Caco-2 (cell line): ENCODE measurements at regions not wholly inside any gene's neighbourhood (a gene's known extent, or its start where the extent isn't known, plus 50 kb on each side); places are given as distances from the start of the nearest gene placed in this dataset.

Experiments used
- BruUV-seq: library from RNA; stranded (reverse); fragments of 400-500 nt; replicated peaks from 2 replicates; lab custom pipeline; 2021; lab: Mats Ljungman, UMichigan
- CTCF ChIA-PET: fragments of 300-600 bp; sonication (Branson Sonifier 250); formaldehyde crosslinking; loops from one replicate; lab custom pipeline; 2022; ENCODE audit warnings: antibody characterized with exemption; lab: Charles Lee
- POLR2A ChIA-PET: fragments of 300-600 bp; sonication (Branson Sonifier 250); formaldehyde crosslinking; loops from one replicate; lab custom pipeline; 2022; ENCODE audit warnings: antibody characterized with exemption; lab: Charles Lee
- DNase-seq, 2 experiments: peaks; one replicate each; pipeline versions ENCODE4 v3.0.0 to v3.0.0-alpha.2; 2020 to 2022
- H3K27me3 ChIP-seq: replicated peaks from 2 replicates; pipeline ENCODE4 v1.6.0; 2011; ENCODE audit warnings: low read length; ENCODE audit not compliant: control insufficient read depth, insufficient read depth
- H3K36me3 ChIP-seq: 2 replicates; pipeline ENCODE4 v1.5.1; 2011; ENCODE audit warnings: low read length; ENCODE audit not compliant: control insufficient read depth, insufficient read depth
- H3K4me1 ChIP-seq: fragments of 250-450 bp; sonication (Bioruptor Pico); 2 replicates; pipeline ENCODE4 v1.5.1; 2020; ENCODE audit warnings: mild to moderate bottlenecking
- H3K4me3 ChIP-seq: 2 replicates; pipeline ENCODE4 v1.5.1; 2011; ENCODE audit warnings: low read depth, mild to moderate bottlenecking, control low read depth, low read length
- H3K9me3 ChIP-seq: fragments of 250-450 bp; sonication (Bioruptor Pico); 2 replicates; pipeline ENCODE4 v1.5.1; 2020; ENCODE audit warnings: mild to moderate bottlenecking, moderate library complexity
- H3K27ac Mint-ChIP-seq: one replicate; pipeline ENCODE4 v1.8.0; 2022; ENCODE audit warnings: mixed read lengths; ENCODE audit not compliant: unreplicated experiment
- H3K27me3 Mint-ChIP-seq: one replicate; pipeline ENCODE4 v1.8.0; 2022; ENCODE audit warnings: mixed read lengths; ENCODE audit not compliant: insufficient read depth, unreplicated experiment
- H3K36me3 Mint-ChIP-seq: one replicate; pipeline ENCODE4 v1.8.0; 2022; ENCODE audit warnings: mild to moderate bottlenecking, mixed read lengths; ENCODE audit not compliant: insufficient read depth, unreplicated experiment
- H3K4me1 Mint-ChIP-seq: one replicate; pipeline ENCODE4 v1.8.0; 2022; ENCODE audit warnings: low read depth, mixed read lengths; ENCODE audit not compliant: unreplicated experiment
- H3K4me3 Mint-ChIP-seq: one replicate; pipeline ENCODE4 v1.8.0; 2022; ENCODE audit warnings: mild to moderate bottlenecking, moderate library complexity, mixed read lengths; ENCODE audit not compliant: unreplicated experiment
- H3K9me3 Mint-ChIP-seq: one replicate; pipeline ENCODE4 v1.8.0; 2022; ENCODE audit warnings: mixed read lengths; ENCODE audit not compliant: unreplicated experiment
- CTCF ChIP-seq, 2 experiments: fragments of 200-600 bp in 1 of 2; IDR thresholded peaks; 1 replicate in 1 of 2; 2 replicates in 1 of 2; pipeline versions ENCODE4 v1.5.1 to v1.8.0; 2011 to 2022; ENCODE audit warnings: antibody characterized with exemption in 1 of 2, control low read depth in 1 of 2, inconsistent platforms in 1 of 2, low read depth in 1 of 2, low read length in 1 of 2, mild to moderate bottlenecking in 1 of 2, moderate library complexity in 1 of 2; ENCODE audit not compliant: insufficient read depth in 1 of 2, severe bottlenecking in 1 of 2, unreplicated experiment in 1 of 2
- intact Hi-C: fragments of 100-400 bp; cut with micrococcal nuclease; formaldehyde crosslinking; loops from one replicate; pipeline ENCODE4 v1.10.0; 2022; ENCODE audit not compliant: unreplicated experiment

GRCh38 chr7:46654546-46655443 is 733.7 kb upstream of the IGFBP3 start:
- Mint-ChIP-seq H3K9me3 (peaks cover 10% of the 10 kb centered on the region), H3K36me3 (no peaks in the 10 kb centered on the region), H3K27me3 (no peaks in the 10 kb centered on the region), H3K27ac (no peak overlapping the region), H3K4me3 (no peak overlapping the region), H3K4me1 (no peaks in the 10 kb centered on the region)
- no peak for TF ChIP-seq CTCF (IDR thresholded peaks at IDR 0.05; ENCODE audit: insufficient read depth in 1 of 2, low read depth in 1 of 2, low read length in 1 of 2, severe bottlenecking in 1 of 2, unreplicated experiment in 1 of 2)
- DNase-seq = no peak
- H3K4me3 ChIP-seq = no peak overlapping the region
- ChIA-PET CTCF (no interaction called here), POLR2A (no interaction called here)
- no peaks in the 10 kb centered on the region for H3K4me1 ChIP-seq
- intact Hi-C loops = no loop called here
- H3K9me3 ChIP-seq = no peaks in the 10 kb centered on the region
- no TSS peak for BruUV-seq
- H3K36me3 ChIP-seq = no peaks in the 10 kb centered on the region
- H3K27me3 ChIP-seq = no peaks in the 10 kb centered on the region

DNA sequence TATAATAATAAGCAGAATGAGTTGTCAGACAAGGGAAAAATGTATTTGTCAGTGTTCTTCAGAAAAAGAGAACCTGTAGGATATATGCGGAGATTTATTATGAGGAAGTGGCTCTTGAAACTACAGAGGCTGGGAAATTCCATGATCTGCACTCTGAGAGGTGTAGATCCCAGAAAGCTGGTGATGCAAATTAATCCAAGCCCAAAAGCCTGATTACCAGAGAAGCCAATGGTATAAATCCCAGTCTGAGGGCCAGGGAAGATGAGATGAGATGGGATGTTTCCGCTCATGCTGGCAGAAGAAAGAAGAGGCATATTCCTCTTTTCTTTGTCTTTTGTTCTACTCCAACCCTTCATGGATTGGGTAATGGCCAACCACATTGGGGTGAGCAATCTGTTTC is 732.8 kb upstream of the IGFBP3 start:
- Mint-ChIP-seq H3K27ac (no peak overlapping the region), H3K9me3 (peaks cover 5% of the 10 kb centered on the region), H3K36me3 (no peaks in the 10 kb centered on the region), H3K4me3 (no peak overlapping the region), H3K4me1 (no peaks in the 10 kb centered on the region), H3K27me3 (no peaks in the 10 kb centered on the region)
- TF ChIP-seq CTCF (IDR thresholded peaks at IDR 0.05; ENCODE audit: insufficient read depth in 1 of 2, low read depth in 1 of 2, low read length in 1 of 2, severe bottlenecking in 1 of 2, unreplicated experiment in 1 of 2) = no peak
- Histone ChIP-seq H3K4me1 (no peaks in the 10 kb centered on the region), H3K9me3 (no peaks in the 10 kb centered on the region), H3K27me3 (no peaks in the 10 kb centered on the region), H3K4me3 (no peak overlapping the region), H3K36me3 (no peaks in the 10 kb centered on the region)
- DNase-seq = no peak
- no TSS peak for BruUV-seq
- ChIA-PET POLR2A (no interaction called here), CTCF (no interaction called here)
- intact Hi-C loops = no loop called here

- Histone ChIP-seq H3K4me3 (no peak overlapping the region), H3K4me1 (no peaks in the 10 kb centered on the region), H3K27me3 (no peaks in the 10 kb centered on the region), H3K36me3 (no peaks in the 10 kb centered on the region), H3K9me3 (0 out of 2 replicates have a peak, but pooled peaks cover 3% of the 10 kb centered on the region)
- CTCF ChIA-PET = no interaction called here
- POLR2A ChIA-PET = no interaction called here
- intact Hi-C loops = no loop called here
- DNase-seq = no peak
- no TSS peak for BruUV-seq
- H3K27ac Mint-ChIP-seq = no peak overlapping the region
- no peaks in the 10 kb centered on the region for H3K27me3 Mint-ChIP-seq
- H3K36me3 Mint-ChIP-seq = no peaks in the 10 kb centered on the region
- no peaks in the 10 kb centered on the region for H3K4me1 Mint-ChIP-seq
- no peak overlapping the region for H3K4me3 Mint-ChIP-seq
- H3K9me3 Mint-ChIP-seq = no peaks in the 10 kb centered on the region
- no peak for TF ChIP-seq CTCF (IDR thresholded peaks at IDR 0.05; ENCODE audit: insufficient read depth in 1 of 2, low read depth in 1 of 2, low read length in 1 of 2, severe bottlenecking in 1 of 2, unreplicated experiment in 1 of 2)
Measured at GRCh38 chr7:46652317-46652716, 731.2 kb upstream of the IGFBP3 start.
